Activated CD4-positive, alpha-beta T cell treated with anti-CD3 and anti-CD28 coated beads, Interleukin-2, amount 50 U/mL, for 16 hours (primary cell): ENCODE measurements at regions not wholly inside any gene's neighbourhood (a gene's known extent, or its start where the extent isn't known, plus 50 kb on each side); places are given as distances from the start of the nearest gene placed in this dataset.

ENCODE experiments used
- DNase-seq: peaks from one replicate; pipeline ENCODE4 v3.0.0-alpha.2; 2020

GRCh38 chr12:128190614-128191013 is 76.4 kb upstream of the TMEM132C start:
- no peak for DNase-seq

GRCh38 chr12:128191380-128191779 is 75.6 kb upstream of the TMEM132C start:
- no peak for DNase-seq

- DNase-seq: no peak
These were observed 62.3 kb upstream of the TMEM132C start for GRCh38 chr12:128204711-128205110.

- no peak for DNase-seq
These were observed 61.8 kb upstream of the TMEM132C start for GRCh38 chr12:128205145-128205544.

- no peak for DNase-seq
These were observed 61.2 kb upstream of the TMEM132C start for GRCh38 chr12:128205758-128206157.
